Lower lobe of right lung (tissue), 2 donors: ENCODE measurements at regions not wholly inside any gene's neighbourhood (a gene's known extent, or its start where the extent isn't known, plus 50 kb on each side); places are given as distances from the start of the nearest gene placed in this dataset.

ENCODE experiments used
- ATAC-seq, 2 donors: fragments of 200-7000 bp; cut with Tn5 transposase; one replicate each; pipeline ENCODE4 v1.9.1; 2020 to 2022; ENCODE audit warnings: mild to moderate bottlenecking in 2 of 2, moderate library complexity in 2 of 2
- DNase-seq: peaks from one replicate; pipeline ENCODE4 v3.0.0-alpha.2; 2020
- H3K27ac ChIP-seq: fragments of 200-600 bp; one replicate; pipeline ENCODE4 v1.8.0; 2022
- H3K27me3 ChIP-seq: fragments of 200-600 bp; one replicate; pipeline ENCODE4 v1.8.0; 2022; ENCODE audit warnings: low read depth
- H3K36me3 ChIP-seq: fragments of 200-600 bp; one replicate; pipeline ENCODE4 v1.8.0; 2022; ENCODE audit warnings: mild to moderate bottlenecking
- H3K4me1 ChIP-seq: fragments of 200-600 bp; one replicate; pipeline ENCODE4 v1.8.0; 2022
- H3K4me3 ChIP-seq: fragments of 200-600 bp; one replicate; pipeline ENCODE4 v1.8.0; 2022; ENCODE audit warnings: mild to moderate bottlenecking
- H3K9me3 ChIP-seq: fragments of 200-600 bp; one replicate; pipeline ENCODE4 v1.8.0; 2022
- intact Hi-C: fragments of 100-400 bp; cut with DNase I; formaldehyde crosslinking; loops from one replicate; pipeline ENCODE4 v1.11.0; 2022
- TF ChIP-seq, protein P1 (sequence below): fragments of 200-600 bp; IDR thresholded peaks from one replicate; pipeline ENCODE4 v1.8.0; 2022; ENCODE audit warnings: antibody characterized with exemption, mild to moderate bottlenecking
- donor health status: DM: no; HTN: yes; CAD: no; lungs with severe emphysema.

- H3K4me3 ChIP-seq, result no peak overlapping the region
- no peak for DNase-seq
- TF ChIP-seq, protein P1, sequence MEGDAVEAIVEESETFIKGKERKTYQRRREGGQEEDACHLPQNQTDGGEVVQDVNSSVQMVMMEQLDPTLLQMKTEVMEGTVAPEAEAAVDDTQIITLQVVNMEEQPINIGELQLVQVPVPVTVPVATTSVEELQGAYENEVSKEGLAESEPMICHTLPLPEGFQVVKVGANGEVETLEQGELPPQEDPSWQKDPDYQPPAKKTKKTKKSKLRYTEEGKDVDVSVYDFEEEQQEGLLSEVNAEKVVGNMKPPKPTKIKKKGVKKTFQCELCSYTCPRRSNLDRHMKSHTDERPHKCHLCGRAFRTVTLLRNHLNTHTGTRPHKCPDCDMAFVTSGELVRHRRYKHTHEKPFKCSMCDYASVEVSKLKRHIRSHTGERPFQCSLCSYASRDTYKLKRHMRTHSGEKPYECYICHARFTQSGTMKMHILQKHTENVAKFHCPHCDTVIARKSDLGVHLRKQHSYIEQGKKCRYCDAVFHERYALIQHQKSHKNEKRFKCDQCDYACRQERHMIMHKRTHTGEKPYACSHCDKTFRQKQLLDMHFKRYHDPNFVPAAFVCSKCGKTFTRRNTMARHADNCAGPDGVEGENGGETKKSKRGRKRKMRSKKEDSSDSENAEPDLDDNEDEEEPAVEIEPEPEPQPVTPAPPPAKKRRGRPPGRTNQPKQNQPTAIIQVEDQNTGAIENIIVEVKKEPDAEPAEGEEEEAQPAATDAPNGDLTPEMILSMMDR, result no peak
- no peaks in the 10 kb centered on the region for H3K27me3 ChIP-seq
- no peaks in the 10 kb centered on the region for H3K4me1 ChIP-seq
- H3K27ac ChIP-seq, result no peak overlapping the region
- intact Hi-C loops, result no loop called here
- H3K9me3 ChIP-seq, result no peaks in the 10 kb centered on the region
- no peaks in the 10 kb centered on the region for H3K36me3 ChIP-seq
- ATAC-seq, result no peak
Observed at GRCh38 chr5:38680094-38680825, 123.8 kb upstream of the LIFR start.

DNA sequence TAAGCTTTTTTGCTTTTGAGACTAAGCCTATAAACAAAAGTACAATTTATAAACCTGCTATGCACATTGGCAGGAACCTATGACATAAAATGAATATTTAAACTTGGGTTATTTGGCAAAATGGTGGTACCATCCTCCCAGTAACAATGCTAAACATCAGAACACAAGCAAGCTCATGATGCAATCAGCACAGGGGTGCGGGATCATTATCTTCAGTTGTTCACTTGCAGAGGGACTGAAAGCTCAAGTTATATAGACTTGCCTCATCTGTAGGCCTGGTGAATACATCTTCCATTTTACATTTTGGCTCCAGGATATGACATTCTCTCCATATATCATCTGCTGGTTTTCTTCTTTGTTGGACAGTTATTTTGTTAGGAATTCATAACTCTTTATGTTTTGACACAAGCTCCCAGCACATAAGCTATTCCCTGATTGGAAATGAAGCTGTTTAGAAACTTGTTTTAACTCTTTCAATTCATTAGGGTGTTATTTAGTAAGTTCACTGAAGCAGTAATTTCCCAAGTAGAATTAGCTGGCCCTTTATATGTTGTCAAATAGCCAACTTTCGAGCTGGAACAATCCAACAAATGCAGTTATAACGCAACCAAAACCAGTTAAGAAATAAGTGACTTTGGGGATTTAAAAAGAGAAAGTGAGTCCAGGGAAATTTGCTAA lies 124.7 kb upstream of the LIFR start:
- intact Hi-C loops, result no loop called here
- Histone ChIP-seq H3K27me3 (no peaks in the 10 kb centered on the region), H3K36me3 (no peaks in the 10 kb centered on the region), H3K4me1 (no peaks in the 10 kb centered on the region), H3K27ac (no peak overlapping the region), H3K9me3 (no peaks in the 10 kb centered on the region), H3K4me3 (no peak overlapping the region)
- TF ChIP-seq, protein P1, result no peak
- ATAC-seq, result no peak
- DNase-seq, result no peak

- ATAC-seq, result no peak
- Histone ChIP-seq H3K27me3 (no peaks in the 10 kb centered on the region), H3K9me3 (no peaks in the 10 kb centered on the region), H3K4me1 (no peaks in the 10 kb centered on the region), H3K27ac (no peak overlapping the region), H3K4me3 (no peak overlapping the region), H3K36me3 (no peaks in the 10 kb centered on the region)
- TF ChIP-seq, protein P1, result no peak
- DNase-seq, result no peak
- intact Hi-C loops, result no loop called here
Observed at GRCh38 chr5:38681966-38682365, 125.5 kb upstream of the LIFR start.

GRCh38 chr5:38686658-38687057 lies 130.2 kb upstream of the LIFR start:
- ATAC-seq (no peak), DNase-seq (no peak)
- TF ChIP-seq, protein P1, result no peak
- no peaks in the 10 kb centered on the region for H3K27me3 ChIP-seq
- no peaks in the 10 kb centered on the region for H3K9me3 ChIP-seq
- H3K4me3 ChIP-seq, result no peak overlapping the region
- no peaks in the 10 kb centered on the region for H3K4me1 ChIP-seq
- H3K27ac ChIP-seq, result no peak overlapping the region
- intact Hi-C loops, result no loop called here
- no peaks in the 10 kb centered on the region for H3K36me3 ChIP-seq

DNA sequence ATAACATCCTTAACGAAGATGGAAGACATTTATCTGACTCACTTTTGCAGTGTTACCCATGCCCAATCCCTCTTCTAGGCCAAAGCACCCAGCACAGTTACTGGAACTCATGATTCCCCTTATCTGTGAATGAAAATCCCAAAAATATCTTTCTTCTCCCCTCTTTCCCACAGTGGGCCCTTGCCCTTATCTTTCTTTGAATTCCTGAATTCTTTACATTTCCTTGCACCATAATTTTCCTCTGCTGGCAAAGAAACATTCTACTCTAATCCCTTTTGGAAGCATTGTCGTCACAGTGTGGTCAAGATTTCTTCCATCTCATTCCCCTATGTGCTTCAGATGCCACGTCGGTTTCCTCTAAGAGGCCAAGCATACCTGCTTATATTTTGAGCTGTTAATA lies 135.9 kb upstream of the LIFR start:
- Histone ChIP-seq H3K27me3 (no peaks in the 10 kb centered on the region), H3K9me3 (no peaks in the 10 kb centered on the region), H3K36me3 (no peaks in the 10 kb centered on the region), H3K4me3 (no peak overlapping the region), H3K27ac (no peak overlapping the region), H3K4me1 (no peaks in the 10 kb centered on the region)
- no peak for DNase-seq
- intact Hi-C loops, result no loop called here
- ATAC-seq, result no peak
- TF ChIP-seq, protein P1, result no peak
